ENCODE measurements at regions not wholly inside any gene's neighbourhood (a gene's known extent, or its start where the extent isn't known, plus 50 kb on each side); places are given as distances from the start of the nearest gene placed in this dataset.
A peak's percentile ranks its signal among the peaks of the same experiment; 100 is the strongest.
"Not testable (repeated sequence)": the region's sequence is repeated elsewhere in the genome, so short reads cannot be mapped to it uniquely, and the experiment has no call there.

DNA sequence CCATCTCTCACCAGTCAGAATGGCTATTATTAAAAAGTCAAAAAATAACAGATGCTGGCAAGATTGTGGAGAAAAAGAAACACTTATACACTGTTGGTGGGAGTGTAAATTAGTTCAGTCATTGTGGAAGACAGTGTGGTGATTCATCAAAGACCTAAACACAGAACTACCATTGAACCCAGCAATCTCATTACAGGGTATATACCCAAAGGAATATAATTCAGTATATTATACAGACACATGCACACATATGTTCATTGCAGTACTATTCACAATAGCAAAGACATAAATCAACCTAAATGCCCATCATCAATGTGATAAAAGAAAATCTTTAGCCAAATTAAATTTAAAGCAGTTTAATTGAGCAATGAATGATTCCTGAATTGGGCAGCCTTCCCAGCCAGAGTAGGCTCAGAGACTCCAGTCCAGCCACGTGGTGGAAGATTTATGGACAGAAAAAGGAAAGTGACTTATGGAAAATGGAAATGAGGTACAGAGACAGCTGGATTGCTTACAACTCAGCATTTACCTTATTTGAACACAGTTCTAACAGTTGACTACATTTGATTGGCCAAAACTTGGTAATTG lies 377.1 kb upstream of the SLC39A10 start:
- no peak for DNase-seq

DNA sequence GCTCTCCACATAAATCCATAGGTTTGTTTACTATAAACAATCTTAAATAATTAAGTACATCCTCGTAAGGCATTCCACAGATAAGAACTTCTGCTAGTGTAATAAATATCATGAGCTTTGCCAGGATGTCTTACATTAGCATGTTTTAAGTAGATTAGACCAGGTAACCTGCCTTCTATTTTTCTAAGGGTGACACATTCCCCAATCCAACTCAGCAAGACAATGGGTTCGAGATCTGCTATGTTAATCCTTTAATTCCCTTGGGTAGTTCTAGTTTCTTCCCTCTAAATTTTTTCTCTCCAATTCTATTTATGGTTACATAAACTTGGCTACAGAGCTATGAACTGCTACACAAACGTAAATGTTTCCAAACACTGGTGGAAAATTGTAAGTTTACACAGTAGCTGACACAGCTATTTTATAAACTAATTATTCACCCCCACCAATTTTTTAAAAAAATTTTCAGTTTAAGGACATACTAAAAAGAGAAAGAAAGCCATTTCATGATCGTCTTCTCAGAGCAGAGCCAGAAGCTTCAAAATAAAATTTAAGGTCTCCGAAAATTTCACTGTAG lies 386.5 kb upstream of the SLC39A10 start:
- no peak for DNase-seq

DNA sequence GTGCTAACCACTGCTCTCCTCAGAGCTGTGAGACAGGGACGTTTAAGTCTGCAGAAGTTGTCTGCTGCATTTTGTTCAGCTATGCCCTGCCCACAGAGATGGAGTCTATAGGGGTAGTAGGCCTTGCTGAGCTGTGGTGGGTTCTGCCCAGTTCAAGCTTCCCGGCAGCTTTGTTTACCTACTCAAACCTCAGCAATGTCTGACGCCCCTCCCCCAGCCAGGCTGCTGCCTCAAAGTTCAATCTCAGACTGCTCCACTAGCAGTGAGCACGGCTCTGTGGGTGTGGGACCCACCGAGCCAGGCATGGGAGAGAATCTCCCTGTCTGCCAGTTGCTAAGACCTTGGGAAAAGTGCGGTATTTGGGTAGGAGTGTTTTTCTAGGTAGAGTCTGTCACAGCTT lies 387.8 kb upstream of the SLC39A10 start:
- DNase-seq, result no peak

DNA sequence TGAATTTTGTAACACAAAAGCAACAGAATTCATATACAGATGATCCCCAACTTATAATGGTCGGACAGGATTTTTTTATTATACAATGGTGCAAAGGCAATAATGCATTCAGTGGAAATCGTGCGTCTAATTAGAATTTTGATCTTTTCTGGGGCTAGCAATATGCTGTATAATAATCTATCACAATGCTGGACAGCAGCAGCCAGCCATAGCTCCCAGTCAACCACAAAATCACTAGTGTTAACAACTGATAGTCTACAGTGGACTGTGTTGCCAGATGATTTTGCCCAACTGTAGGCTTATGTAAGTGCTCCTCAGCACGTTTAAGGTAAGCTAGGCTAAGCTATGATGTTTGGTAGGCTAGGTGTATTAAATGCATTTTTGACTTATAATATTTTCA lies 399.0 kb upstream of the SLC39A10 start:
- no peak for DNase-seq

DNA sequence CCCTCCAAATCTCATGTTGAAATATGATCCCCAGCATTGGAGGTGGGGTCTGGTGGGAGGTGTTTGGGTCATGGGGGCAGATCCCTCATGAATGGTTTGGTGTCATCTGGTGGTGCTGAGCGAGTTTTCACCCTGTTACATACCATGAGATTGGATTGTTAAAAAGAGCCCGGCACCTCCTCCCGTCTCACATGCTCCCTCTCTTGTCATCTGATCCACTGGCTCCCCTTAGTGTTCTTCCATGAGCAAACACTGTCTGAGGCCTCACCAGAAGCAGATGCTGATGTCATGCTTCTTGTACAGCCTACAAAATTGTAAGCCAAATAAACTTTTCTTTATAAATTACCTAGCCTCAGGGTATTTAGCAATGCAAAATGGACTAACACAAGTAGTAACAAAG lies 405.0 kb upstream of the SLC39A10 start:
- no peak for DNase-seq

DNA sequence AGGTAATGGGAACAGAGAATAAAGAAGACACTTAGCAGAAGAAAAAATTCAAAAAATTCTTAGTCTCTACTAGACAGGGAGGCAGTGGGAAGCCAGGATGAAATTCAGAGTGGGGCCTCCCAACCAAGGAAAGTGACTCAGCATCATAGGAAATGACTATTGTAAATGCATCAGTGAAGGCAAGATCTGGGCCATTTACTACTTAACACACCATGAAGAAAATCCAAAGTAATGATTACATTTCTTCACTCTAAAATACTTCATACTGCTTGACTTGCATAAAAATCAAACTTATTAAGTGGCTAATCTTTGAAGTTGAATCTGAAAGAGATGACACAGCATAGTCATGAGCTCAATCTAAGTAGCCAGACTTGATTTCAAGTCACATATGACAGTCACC lies 405.8 kb upstream of the SLC39A10 start:
- DNase-seq, result no peak

DNA sequence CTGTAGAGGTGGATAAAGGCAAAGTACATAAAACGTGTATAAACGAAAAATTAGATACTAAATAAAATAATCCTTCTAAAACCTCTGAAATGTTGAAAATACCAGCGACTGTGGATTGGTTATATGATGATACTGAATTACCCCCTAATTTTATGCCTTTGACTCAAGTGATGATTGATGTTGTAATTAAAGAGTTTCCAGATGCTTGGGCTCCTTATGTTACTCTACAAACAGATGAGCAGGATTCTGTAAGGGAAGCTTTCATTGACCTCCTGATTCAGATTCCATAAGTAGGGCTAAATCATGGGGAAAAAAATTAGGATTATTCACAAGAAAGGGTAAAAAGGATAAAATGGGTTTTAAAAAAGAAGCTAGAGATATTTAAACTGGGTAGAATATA lies 418.2 kb upstream of the SLC39A10 start:
- DNase-seq, result peak; percentile 9

DNA sequence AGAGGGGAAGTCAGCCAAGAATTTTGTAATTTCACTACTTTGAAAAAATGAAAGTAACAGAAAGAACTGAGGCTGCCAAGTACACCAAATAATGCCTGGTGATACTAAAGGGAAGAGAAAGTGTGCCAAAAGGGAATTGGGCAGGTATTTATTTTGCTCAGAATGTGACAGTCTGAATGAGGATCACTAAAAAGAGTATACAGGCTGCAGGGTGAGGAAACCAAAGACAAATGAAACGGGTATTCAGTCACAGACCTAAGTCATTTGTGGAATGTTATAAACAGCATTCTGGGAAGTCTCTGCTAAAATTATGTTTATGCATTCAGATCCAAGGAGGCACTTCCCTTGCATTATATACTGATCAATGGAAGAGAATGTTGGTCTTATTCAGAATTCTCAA lies 418.6 kb upstream of the SLC39A10 start:
- DNase-seq, result no peak

DNA sequence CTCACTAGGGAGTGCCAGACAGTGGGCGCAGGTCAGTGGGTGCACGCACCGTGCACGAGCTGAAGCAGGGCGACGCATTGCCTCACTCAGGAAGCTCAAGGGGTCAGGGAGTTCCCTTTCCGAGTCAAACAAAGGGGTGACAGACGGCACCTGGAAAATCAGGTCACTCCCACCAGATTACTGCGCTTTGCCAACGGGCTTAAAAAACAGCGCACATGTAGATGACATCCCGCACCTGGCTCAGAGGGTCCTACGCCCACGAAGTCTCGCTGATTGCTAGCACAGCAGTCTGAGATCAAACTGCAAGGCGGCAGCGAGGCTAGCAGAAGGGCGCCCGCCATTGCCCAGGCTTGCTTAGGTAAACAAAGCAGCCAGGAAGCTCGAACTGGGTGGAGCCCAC lies 428.5 kb upstream of the SLC39A10 start:
- DNase-seq, result not testable (repeated sequence)

DNA sequence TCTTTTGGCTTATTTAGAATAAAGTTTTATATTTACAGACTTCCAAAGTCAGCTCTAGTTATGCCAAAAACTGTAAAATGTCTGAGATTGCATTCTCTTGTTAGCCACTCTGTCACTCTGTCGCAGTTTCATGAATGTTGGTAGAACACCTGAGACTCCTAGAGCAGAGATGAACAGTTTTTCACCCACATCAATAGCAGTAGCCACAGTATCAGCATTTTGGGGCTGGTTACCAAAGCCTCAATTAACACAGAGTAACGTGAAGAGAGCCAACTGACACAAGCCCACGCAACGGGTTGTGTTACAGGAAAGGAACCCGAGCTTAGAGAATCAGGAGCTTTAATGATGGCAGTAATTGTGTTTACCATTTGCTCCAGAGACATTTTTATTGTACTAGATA lies 443.0 kb upstream of the SLC39A10 start:
- no peak for DNase-seq

DNA sequence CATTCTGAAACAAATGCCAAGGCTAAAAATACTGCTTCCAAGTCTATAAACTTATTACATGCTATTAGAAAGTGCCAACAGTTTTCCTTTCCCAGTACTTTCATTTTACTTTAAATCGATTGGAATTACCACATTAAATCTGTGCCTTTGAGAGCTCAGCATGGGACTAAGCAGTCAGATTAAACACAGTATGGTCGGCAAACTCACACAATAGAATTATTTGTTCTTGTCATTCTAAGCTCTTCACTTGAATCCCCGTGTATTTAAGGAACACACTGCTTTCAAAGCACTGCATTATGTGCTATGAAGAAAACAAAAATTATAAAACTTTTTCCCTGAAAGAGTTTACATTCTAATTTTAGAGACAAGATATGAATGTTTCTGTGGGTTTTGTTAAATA lies 444.4 kb upstream of the SLC39A10 start:
- DNase-seq, result no peak

DNA sequence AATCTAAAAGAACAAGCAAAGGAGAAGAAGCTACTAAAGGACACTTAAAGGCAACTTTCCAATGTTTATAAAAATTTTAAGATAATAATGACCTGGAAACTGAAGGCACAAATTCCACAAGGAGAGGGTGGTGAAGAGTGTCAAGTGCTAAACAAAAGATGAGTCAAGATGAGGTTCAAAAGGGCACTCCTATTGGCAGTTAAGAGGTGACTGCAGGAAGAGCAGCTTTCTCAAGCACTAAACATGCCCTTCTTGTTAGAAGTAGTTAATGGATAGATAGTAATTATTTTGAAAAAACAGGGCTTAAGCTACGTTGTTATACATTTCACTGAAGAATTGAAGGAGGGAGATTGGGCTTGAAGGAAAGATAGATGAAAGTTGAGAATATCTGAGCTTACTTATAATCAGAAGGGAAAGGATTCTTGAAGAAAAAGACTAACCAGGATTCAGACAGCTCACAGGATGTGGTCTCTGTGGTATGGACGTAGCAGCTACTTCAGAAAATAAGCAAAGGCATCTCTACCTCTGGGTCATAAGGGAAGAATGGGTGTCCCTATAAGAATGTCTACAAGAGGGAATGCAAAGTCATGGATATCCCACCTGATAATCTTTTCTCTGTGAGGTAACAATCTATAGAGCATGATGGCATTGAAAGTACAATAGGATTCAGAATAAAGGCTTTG lies 454.7 kb upstream of the SLC39A10 start:
- DNase-seq, result no peak

DNA sequence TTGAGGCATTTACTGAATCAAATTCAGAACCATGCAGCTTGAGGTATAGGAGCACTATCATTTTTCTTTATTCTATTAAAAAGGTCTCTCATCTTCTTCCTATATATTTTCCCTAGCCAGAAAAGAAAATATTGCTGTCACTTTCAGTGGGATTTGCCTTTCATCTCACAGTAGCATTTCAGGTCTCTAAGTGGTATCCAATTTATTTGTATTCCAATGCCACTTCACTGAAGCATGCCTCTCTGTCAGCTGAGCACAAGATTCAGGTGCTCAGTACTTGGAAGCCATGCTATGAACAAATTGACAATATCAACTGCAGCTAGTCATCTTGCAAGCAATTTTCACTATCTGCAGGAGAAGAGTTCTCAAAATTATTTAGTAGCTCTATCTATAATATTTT lies 457.2 kb upstream of the SLC39A10 start:
- no peak for DNase-seq

DNA sequence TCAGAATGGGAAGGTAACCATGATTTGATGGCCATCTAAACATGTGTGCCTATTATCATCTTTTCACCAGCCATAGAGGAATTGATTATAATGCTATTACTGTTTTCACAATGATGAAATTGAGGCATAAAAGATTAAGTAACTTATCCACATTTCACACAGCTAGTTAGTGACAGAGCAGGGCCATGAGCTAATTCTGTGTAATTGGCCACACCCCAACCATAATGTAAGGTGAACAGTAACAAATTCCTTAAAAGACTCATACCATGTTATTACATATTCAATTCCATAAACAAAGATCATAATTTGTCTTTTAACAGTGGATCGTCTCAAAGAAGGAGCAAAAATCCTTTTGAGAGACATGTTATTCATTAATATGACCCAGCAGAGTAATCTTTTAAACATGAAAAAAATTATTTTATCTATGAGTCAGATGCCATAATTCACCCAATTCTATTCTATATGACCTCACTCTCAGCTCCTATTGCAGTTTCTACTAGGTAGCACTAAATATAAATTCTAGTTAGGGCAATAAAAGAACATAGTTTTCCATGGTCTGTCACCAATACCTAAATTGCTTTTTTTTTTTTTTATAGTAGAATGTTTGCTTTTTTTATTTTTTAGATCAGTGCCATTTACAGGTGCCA lies 475.8 kb upstream of the SLC39A10 start:
- DNase-seq, result no peak

DNA sequence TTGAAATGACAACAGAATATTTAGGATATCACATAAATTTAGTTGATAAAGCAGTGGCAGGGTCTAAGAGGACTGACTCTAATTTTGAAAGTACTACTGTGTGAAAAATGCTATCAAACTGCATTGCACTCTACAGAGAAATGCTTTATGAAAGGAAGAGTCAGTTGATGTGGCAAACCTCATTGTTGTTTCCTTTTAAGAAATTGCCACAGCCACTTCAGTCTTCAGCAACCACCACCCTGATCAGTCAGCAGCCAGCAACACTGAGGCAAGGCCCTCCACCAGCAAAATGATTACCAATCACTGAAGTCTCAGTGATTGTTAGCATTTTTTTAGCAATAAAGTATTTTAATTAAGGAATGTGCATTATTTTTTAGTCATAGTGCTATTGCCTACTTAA lies 488.7 kb upstream of the SLC39A10 start:
- DNase-seq, result no peak

DNA sequence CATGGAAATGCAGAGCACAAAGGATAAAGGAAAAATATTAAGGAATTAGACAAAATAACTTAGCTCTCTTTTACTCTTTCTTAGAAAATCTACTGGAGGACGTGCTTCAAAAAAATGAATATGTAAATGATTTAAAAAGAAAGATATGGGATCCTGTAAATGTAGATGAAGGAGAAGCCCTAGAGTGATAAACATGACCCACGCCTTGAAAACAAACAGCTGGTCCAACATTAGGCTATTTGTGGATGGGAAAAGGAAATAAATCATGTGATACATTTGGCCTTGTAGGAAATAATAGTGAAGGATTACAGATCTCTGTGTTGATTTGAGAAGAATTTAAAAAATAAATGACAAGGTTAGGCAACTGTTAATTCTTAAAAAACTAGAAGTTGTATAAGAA lies 492.1 kb upstream of the SLC39A10 start:
- no peak for DNase-seq

DNA sequence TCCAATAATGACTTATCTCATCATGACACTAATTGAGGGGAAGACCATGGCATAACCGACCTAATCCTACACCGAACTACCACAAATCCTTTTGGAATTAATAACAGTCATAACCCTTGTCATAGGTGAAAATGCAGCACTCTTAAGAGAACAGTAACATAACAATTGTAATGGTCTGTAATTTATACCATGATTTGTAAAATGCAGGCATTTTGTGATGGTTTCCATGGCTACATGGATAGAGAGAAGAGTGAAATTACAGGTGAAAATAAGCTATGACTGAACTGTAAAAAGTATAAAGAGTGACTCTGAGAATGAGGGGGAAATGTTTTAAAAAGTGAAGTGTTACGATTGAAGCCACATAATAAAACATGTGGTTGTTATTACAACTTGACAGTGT lies 494.1 kb upstream of the SLC39A10 start:
- DNase-seq, result no peak

DNA sequence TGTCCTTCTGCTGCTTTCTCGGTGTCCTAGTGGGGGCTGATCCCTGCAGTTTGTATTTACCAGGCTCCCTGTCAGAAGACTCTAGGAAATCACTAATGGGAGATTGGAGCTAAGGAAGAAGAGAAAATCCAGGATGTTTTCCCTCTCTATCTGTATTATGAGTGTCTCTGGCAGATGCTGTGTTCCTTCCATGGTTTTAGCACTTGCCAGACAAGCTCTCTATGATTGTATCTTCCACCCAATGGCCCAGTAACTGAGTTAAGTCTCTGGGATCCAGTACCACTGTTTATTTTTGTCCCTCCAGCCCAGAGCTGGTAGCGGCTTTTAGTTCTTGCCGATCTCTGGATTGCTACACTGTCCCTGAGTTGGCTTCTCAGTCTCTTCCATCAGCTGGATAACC lies 494.8 kb upstream of the SLC39A10 start:
- no peak for DNase-seq

DNA sequence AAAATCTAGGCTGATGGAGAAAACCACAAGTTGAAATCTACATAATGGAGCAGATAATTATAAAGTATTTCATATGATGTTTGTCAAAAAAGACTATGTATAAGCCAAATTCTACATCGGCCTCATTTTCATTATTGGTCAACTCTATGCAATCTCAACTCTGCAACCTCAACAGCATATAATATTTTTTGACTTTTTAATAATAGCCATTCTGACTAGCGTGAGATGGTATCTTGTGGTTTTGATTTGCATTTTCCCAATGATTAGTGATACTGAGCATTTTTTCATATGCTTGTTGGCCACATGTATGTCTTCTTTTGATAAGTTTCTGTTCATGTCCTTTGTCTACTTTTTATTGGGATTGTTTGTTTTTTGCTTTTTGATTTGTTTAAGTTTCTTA lies 496.1 kb upstream of the SLC39A10 start:
- no peak for DNase-seq

DNA sequence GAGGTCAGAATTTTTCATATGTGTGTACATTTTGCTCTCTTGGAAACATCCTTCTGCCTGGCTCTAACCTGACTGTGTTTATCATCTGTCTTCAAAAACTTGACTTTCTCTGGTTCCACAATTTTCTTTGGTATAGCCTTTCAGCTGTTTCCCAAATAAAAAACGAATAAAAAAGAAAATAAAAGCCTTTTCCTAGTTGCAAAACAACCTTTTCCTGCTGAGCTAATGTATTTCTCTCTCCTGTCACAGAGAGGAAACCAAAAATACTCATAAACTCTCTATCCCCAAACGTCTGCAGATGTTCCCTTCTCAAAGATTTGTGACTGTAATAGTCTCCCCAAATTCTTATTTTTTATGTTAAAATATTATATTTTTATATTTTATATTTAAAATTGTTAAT lies 505.3 kb upstream of the SLC39A10 start:
- no peak for DNase-seq

DNA sequence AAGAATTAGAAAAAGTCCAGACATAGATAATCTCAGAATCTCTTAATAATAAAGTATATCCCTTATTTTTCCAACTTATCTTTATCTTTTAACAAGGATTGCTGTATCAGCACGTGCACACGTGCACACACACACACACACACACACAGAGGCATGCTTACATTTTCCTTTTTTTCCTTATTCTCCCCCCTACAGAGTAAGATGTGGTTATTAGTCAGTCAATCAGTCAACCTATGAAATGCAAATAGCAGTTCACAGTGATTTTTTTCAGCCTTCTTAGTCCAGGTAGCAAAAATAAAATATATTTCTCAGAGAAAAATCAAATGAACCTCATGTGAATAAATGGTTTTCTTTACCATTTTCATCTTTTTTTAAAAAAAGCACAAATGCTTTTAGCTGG lies 506.2 kb upstream of the SLC39A10 start:
- no peak for DNase-seq

DNA sequence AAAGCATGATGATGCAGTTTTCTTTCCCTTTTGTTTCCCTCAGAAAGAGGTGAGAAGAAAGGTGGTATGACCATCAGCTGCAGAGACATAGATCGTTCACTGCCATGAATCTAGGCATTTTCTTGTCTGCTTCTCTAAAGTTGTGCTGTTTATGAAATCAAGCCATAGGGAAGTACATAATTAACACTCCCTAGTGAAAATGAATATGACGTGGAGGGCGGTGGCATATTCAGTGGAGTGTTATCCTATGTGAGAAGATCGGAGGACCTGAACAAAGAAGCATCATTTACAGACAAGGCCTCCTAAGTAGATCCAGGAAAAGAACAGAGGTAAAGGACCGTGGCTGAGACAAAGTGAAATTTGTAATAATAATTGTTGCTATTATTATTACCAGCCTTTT lies 509.0 kb upstream of the SLC39A10 start:
- no peak for DNase-seq

DNA sequence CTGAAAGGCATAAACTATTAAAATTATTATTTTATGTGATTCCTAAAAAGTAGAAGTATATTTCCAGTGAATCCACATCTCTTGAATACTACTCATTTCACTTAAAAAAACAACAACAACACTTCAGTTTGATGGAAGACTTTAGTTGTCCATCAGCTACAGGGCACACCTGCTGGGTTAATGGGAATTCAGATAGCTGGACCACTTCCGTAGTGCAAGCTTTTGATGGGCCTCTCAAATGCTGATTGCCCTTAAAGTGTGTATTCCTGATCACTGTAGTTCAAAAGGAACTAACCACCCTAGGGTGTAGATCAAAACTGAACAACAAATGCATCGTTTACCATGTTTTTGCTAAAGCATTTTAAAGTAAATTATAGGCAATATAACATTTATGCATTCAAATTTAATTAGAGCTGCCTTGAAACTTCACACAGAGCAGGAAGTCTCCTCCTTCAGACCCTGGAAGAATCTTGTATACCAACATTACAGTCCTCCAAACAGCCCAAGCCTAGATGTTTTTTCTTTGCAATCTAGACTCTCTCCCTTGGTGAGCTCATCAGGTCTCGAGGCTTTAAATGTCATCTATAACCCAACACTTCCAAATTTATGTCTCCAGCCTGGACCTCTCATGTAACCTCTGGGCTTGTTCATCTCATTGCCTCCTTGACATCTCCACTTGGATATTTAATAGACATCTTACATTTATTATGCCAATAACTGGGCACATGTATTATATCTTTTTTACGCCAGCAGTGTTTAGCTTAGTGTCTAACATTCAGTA lies 510.1 kb upstream of the SLC39A10 start:
- no peak for DNase-seq

DNA sequence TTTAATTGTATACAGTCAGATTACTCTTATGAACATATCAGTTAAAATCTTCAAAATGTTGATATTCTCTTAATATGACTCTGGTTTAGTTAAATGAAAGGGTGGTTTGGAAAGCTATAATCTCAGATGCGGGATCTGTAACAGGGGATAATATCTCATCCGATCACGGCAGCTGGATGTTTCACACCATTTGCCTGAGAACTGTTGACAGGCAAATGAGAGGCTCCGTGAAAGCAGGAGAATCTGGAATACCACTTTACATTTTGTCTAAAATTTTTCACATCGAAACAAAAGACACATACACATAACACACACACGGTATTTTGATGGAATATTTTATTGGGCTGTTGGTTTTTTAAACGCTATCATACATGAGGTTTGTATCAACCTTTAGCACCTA lies 518.6 kb upstream of the SLC39A10 start:
- no peak for DNase-seq
